KOPT-K1 (cell line): ENCODE measurements at regions not wholly inside any gene's neighbourhood (a gene's known extent, or its start where the extent isn't known, plus 50 kb on each side); places are given as distances from the start of the nearest gene placed in this dataset.
"Not testable (repeated sequence)": the region's sequence is repeated elsewhere in the genome, so short reads cannot be mapped to it uniquely, and the experiment has no call there.

Source experiments
- H3K27ac ChIP-seq: fragments of 200-600 bp; sonication (generic); 2 replicates; pipeline ENCODE4 v1.5.1; 2016; ENCODE audit warnings: antibody characterized with exemption, mild to moderate bottlenecking, low read depth, low read length; ENCODE audit not compliant: poor library complexity, severe bottlenecking
- H3K36me3 ChIP-seq: fragments of 200-600 bp; sonication (generic); 2 replicates; pipeline ENCODE4 v1.5.1; 2017; ENCODE audit warnings: antibody characterized with exemption, mild to moderate bottlenecking, low read length, moderate library complexity; ENCODE audit not compliant: insufficient read depth
- H3K9me3 ChIP-seq: fragments of 200-600 bp; sonication (generic); 2 replicates; pipeline ENCODE4 v1.5.1; 2017; ENCODE audit warnings: antibody characterized with exemption, low read length, mild to moderate bottlenecking; ENCODE audit not compliant: insufficient read depth, poor library complexity, severe bottlenecking

DNA sequence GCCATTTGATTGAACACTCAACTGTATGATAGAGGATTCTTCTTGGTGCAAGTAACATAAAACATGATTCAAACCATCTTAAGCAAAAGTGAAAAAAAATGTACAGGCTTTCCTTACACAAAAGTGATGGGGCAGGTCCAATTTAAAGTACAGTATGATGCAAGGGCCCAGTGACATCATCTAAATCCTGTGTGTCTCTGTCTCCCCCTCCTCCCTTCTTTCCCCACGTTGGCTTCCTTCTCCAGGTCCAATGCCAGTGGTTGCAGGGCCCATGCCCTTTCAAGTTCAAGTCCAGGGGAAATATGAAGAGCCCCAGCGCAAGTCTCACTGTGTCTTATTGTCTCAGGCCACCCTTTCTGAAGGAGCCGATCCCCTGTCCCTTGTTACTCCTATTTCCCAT lies 332.3 kb downstream of the SHQ1 start:
- Histone ChIP-seq H3K36me3 (no peaks in the 10 kb centered on the region), H3K9me3 (no peaks in the 10 kb centered on the region), H3K27ac (no peak overlapping the region)

- H3K9me3 ChIP-seq: no peaks in the 10 kb centered on the region
- H3K27ac ChIP-seq: no peak overlapping the region
- no peaks in the 10 kb centered on the region for H3K36me3 ChIP-seq
These were observed 333.0 kb downstream of the SHQ1 start for GRCh38 chr3:72515281-72515680.

- Histone ChIP-seq H3K36me3 (no peaks in the 10 kb centered on the region), H3K9me3 (no peaks in the 10 kb centered on the region), H3K27ac (no peak overlapping the region)
These were observed 338.0 kb downstream of the SHQ1 start for GRCh38 chr3:72510247-72510646.

GRCh38 chr3:72505539-72506405 lies 342.5 kb downstream of the SHQ1 start:
- Histone ChIP-seq H3K27ac (no peak overlapping the region), H3K9me3 (no peaks in the 10 kb centered on the region), H3K36me3 (no peaks in the 10 kb centered on the region)

DNA sequence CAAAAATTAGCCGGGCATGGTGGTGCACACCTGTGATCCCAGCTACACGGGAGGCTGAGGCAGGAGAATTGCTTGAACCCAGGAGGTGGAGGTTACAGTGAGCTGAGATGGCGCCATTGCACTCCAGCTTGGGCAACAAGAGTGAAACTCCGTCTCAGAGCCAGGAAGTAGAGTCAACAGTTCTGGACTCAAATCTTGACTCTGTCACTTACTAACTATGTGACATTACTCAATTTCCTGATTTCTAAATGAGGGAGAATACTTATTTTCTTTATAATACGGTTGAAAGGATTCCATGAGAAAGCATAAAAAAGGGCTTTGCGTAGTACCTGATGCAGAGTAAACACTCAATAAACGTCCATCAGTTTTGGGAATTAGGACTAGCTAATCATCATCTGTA lies 350.7 kb downstream of the SHQ1 start:
- not testable (repeated sequence) for H3K9me3 ChIP-seq

DNA sequence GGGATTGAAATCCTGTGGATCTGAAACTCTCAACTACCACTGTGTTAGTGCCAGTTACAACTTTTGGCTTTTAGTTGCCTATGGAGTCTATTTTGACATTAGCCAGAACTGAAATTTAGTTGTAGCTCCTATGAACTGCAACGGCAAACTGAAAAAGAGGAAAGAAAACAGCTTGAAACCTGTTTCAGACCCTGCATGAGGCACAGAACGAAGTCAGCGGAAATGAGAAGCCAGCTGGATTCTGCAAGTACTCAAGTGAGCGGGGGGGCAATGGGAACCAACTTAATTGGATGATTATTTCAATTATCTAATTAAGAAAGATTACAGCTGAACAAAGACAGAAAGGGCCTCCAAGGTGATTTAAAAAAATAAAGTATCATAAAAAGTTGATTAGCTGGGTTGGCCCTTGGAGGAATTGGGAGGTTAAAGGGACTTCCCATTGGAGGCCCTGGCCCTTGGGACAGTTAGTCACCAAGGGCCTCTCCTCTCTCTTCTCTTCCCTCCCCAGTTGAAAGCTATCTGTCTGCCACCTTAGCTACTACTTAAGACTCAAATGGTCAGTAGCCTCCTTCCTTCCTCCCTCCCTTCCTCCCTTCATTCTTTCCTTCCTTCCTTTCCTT lies 352.1 kb downstream of the SHQ1 start:
- Histone ChIP-seq H3K36me3 (no peaks in the 10 kb centered on the region), H3K9me3 (no peaks in the 10 kb centered on the region), H3K27ac (no peak overlapping the region)

More for the DNA sequence above, 350.7 kb downstream of the SHQ1 start:
- H3K27ac ChIP-seq, H3K36me3 ChIP-seq: not testable (repeated sequence)

- Histone ChIP-seq H3K9me3 (no peaks in the 10 kb centered on the region), H3K36me3 (no peaks in the 10 kb centered on the region), H3K27ac (no peak overlapping the region)
These were observed 353.6 kb downstream of the SHQ1 start for GRCh38 chr3:72494626-72495025.

GRCh38 chr3:72494130-72494529 lies 354.1 kb downstream of the SHQ1 start:
- Histone ChIP-seq H3K27ac (no peak overlapping the region), H3K9me3 (no peaks in the 10 kb centered on the region), H3K36me3 (no peaks in the 10 kb centered on the region)

DNA sequence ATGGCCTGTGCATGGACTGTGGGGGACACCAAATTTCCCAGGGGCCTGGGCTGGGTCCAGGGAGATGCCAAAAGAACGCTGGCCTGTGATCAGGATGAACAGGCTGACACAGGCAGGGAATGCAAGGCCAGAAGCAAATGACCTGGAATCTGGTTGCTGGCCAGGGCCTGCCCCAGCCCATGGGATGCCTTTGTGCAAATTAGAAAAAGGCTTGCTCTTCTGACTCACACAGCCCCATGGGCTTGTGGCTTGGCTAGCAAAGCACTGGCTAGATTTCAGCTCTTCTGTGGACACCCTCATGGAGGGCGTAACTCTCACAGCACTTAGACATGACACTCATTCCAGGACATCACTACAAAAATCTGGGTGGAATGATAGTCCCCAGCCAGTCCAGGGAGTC lies 356.0 kb downstream of the SHQ1 start:
- no peaks in the 10 kb centered on the region for H3K9me3 ChIP-seq
- H3K27ac ChIP-seq: no peak overlapping the region
- no peaks in the 10 kb centered on the region for H3K36me3 ChIP-seq

DNA sequence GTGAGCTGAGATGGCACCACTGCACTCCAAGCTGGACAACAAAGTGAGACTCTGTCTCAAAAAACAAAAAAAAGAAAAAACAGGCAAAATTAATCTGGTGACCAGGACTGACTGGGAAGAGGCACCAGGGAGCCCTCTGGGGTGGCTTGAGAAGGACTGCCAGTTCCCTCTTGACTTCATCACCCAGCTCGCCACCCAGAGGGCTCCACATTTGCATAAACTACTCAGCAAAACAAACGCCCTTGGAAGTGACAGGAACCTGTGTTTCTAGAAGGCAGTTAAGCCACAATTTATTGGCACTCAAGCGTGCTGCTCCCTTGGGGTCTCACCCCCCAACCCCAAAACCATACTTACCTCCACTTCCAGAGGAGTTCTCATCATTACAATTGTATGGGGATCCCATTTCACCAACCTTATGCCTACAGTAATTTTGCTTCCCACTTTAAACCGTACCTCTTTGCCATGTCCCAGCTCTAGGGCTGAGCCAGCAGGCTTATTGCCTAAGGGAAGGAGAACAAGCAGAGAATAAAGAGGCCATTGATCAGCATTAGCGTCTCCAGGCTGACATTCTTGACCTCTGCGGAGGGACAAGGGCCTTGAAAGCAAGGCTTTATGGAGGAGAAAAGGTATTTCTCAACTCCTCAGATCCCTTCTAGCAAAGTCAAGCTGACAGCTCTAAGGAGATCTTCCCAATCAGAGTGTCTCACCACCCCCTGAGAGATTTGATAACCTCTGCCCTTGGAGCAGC lies 357.4 kb downstream of the SHQ1 start:
- no peaks in the 10 kb centered on the region for H3K9me3 ChIP-seq
- no peak overlapping the region for H3K27ac ChIP-seq
- no peaks in the 10 kb centered on the region for H3K36me3 ChIP-seq

DNA sequence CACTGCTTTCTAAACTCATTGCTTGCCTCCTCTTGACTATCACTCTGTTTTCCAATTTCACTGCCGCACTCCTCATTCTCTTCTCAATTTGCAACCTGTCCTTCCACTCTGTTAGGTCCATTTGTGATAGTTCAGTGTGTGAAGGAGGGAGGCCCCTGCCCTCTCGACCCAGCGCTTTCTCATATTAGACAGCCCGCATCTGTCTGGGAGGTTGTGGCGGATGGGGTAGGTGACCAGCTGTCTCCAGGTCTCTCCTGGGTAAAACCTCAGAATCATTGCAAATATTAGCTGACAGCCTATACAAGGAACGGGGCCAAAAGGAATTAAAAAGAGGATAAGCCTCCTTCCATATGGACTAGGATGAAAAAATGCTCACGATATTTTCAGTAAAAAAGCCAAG lies 358.3 kb downstream of the SHQ1 start:
- H3K36me3 ChIP-seq: no peaks in the 10 kb centered on the region
- no peaks in the 10 kb centered on the region for H3K9me3 ChIP-seq
- no peak overlapping the region for H3K27ac ChIP-seq

- no peak overlapping the region for H3K27ac ChIP-seq
- H3K36me3 ChIP-seq: no peaks in the 10 kb centered on the region
- H3K9me3 ChIP-seq: no peaks in the 10 kb centered on the region
These were observed 359.6 kb downstream of the SHQ1 start for GRCh38 chr3:72488738-72489035.

DNA sequence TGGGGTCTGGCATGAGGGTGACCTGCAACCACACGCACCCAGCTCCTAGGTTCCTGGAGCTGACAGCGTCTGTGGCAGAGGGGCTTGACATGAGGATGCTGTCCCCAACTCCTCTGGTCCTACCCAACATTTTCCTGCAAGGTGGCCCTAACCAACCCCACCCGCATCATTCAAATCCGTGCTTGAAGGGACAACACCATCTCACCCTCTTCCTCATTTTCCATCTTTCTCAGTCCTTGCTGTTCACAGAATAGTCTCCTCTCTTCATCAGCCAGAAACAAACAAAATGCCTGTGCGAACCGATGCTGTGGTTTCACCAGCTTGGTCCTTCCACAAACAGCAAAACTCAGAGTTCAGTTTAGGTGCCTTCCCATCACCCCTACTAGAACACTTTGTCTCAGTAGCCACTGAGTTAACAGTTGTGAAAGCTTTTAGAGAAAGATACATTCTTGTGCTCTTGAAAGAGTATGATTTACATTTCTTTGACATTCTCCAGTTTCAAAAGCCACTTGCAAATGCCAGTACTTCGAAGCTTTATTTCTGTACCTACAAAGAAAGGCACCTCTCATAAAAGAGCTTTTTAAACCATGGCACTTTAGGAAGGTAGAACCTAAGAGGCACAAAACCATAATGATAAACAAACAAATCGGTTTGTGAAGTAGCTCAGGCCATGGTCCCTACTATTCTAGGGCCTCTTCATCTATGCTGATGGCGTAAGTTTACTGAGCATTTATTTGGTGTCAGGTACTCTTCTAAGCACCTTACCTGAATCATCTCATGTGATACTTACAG lies 360.1 kb downstream of the SHQ1 start:
- no peaks in the 10 kb centered on the region for H3K36me3 ChIP-seq
- no peak overlapping the region for H3K27ac ChIP-seq
- no peaks in the 10 kb centered on the region for H3K9me3 ChIP-seq

DNA sequence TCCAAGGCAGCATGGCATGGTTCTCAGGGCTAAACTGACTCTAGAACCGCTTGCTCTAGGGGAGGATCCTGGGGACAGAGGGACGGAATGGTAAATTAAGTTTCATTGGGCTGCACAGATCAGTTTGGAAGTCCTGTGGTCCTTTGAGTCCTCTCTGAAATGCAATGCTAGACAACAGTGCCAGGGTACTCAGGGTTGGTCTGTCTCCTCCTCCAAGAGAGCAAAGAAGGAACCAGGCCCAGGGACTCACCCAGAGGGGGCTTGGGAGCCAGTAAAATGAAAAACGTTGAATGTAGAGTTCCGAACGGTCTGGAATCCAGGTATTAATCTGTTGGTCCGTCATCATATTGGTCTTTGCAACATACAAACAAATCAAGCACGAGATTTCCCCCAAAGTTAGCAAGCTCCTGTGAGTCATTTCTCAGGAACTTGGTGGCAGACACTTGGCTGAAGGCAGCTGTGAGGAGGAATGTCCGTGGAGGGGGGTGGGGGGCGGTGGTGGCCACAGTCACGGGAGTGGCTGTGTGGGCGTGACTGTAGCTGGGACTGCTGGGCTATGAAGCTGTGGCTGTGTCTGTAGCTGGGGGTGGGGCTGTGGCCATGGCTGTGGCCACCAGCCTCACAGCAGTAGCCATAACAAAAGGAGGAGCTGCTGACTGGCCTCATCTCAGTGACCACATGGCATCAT lies 361.0 kb downstream of the SHQ1 start:
- Histone ChIP-seq H3K9me3 (no peaks in the 10 kb centered on the region), H3K27ac (no peak overlapping the region), H3K36me3 (no peaks in the 10 kb centered on the region)
